ENCODE measurements at regions not wholly inside any gene's neighbourhood (a gene's known extent, or its start where the extent isn't known, plus 50 kb on each side); places are given as distances from the start of the nearest gene placed in this dataset.

DNA sequence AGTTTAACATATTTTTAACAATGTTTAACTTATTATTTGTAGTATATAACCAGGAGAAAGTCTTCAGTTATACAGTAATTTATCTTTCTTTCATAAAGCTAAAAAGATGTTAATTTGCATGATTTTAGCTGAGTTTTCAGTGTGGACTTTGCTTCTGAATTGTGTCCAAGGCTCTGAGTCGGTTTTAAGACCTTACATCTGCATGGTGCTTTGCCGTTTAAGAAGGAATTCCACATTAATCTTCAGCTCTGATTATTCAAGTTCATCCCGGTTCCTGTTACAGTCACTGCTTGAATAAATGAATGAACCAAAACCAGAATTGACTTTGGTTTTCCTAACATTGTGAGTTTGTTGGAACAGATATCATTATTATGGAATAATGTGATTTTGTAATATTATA is 419.7 kb upstream of the RGPD4 start:
- 42% methylated on average over 3 of the region's 3 CpGs for WGBS (ENCODE audit: low lambda C conversion rate)
- ChIA-PET CTCF (no interaction called here), POLR2A (no interaction called here)
- no peak for TF ChIP-seq NFIC (IDR thresholded peaks at IDR 0.05; ENCODE audit: borderline replicate concordance)
- no peak for TF ChIP-seq EZH2phosphoT487 (IDR thresholded peaks at IDR 0.05; ENCODE audit: borderline replicate concordance, low read depth)
- TF ChIP-seq GABPA (IDR thresholded peaks at IDR 0.05; ENCODE audit: low read depth): no peak
- no peak for TF ChIP-seq FOXM1 (IDR thresholded peaks at IDR 0.05; ENCODE audit: low read depth)
- TF ChIP-seq POLR2AphosphoS5 (IDR thresholded peaks at IDR 0.05; ENCODE audit: low read depth, low read length): no peak
- no peak for TF ChIP-seq EP300 (IDR thresholded peaks at IDR 0.05; ENCODE audit: borderline replicate concordance in 1 of 2, low read depth in 1 of 2, low read length in 1 of 2)
- no peak for TF ChIP-seq RCOR1 (IDR thresholded peaks at IDR 0.05; ENCODE audit: low read length)
- TF ChIP-seq, protein P1, sequence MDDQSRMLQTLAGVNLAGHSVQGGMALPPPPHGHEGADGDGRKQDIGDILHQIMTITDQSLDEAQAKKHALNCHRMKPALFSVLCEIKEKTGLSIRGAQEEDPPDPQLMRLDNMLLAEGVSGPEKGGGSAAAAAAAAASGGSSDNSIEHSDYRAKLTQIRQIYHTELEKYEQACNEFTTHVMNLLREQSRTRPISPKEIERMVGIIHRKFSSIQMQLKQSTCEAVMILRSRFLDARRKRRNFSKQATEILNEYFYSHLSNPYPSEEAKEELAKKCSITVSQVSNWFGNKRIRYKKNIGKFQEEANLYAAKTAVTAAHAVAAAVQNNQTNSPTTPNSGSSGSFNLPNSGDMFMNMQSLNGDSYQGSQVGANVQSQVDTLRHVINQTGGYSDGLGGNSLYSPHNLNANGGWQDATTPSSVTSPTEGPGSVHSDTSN (IDR thresholded peaks at IDR 0.05): no peak
- TF ChIP-seq RAD21 (IDR thresholded peaks at IDR 0.05; ENCODE audit: low read length): no peak
- TF ChIP-seq, protein P2, sequence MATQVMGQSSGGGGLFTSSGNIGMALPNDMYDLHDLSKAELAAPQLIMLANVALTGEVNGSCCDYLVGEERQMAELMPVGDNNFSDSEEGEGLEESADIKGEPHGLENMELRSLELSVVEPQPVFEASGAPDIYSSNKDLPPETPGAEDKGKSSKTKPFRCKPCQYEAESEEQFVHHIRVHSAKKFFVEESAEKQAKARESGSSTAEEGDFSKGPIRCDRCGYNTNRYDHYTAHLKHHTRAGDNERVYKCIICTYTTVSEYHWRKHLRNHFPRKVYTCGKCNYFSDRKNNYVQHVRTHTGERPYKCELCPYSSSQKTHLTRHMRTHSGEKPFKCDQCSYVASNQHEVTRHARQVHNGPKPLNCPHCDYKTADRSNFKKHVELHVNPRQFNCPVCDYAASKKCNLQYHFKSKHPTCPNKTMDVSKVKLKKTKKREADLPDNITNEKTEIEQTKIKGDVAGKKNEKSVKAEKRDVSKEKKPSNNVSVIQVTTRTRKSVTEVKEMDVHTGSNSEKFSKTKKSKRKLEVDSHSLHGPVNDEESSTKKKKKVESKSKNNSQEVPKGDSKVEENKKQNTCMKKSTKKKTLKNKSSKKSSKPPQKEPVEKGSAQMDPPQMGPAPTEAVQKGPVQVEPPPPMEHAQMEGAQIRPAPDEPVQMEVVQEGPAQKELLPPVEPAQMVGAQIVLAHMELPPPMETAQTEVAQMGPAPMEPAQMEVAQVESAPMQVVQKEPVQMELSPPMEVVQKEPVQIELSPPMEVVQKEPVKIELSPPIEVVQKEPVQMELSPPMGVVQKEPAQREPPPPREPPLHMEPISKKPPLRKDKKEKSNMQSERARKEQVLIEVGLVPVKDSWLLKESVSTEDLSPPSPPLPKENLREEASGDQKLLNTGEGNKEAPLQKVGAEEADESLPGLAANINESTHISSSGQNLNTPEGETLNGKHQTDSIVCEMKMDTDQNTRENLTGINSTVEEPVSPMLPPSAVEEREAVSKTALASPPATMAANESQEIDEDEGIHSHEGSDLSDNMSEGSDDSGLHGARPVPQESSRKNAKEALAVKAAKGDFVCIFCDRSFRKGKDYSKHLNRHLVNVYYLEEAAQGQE (IDR thresholded peaks at IDR 0.05; ENCODE audit: low read depth, low read length): no peak
- no peak for TF ChIP-seq CHD2 (IDR thresholded peaks at IDR 0.05; ENCODE audit: low read length, partially characterized antibody)
- no peak for TF ChIP-seq MEF2A (IDR thresholded peaks at IDR 0.05; ENCODE audit: borderline replicate concordance, low read depth)
- no peak for DNase-seq
- peaks cover 0 to 3% of the 10 kb centered on the region in 2 experiments; a peak in 2 of 4 replicates for H3K4me1 ChIP-seq (ENCODE audit: control insufficient read depth in 1 of 2, insufficient read depth in 2 of 2, low read depth in 1 of 2, low read length in 1 of 2)
- H3K79me2 ChIP-seq (ENCODE audit: insufficient read depth): no peaks in the 10 kb centered on the region
- no peak overlapping the region for H3K27ac ChIP-seq (ENCODE audit: low read depth in 2 of 2, low read length in 1 of 2)
- no peaks in the 10 kb centered on the region for H3F3A ChIP-seq (replicated peaks; ENCODE audit: insufficient read depth)
- no peaks in the 10 kb centered on the region for H4K20me1 ChIP-seq (ENCODE audit: insufficient read depth)
- H3K9me2 ChIP-seq: no peaks in the 10 kb centered on the region
- H3K36me3 ChIP-seq (replicated peaks in 1 of 2; ENCODE audit: control insufficient read depth in 1 of 2, insufficient read depth in 2 of 2, low read length in 1 of 2): no peaks in the 10 kb centered on the region
- H3K9ac ChIP-seq: no peak overlapping the region
- no peaks in the 10 kb centered on the region for H3K27me3 ChIP-seq (ENCODE audit: insufficient read depth)
- H3K4me3 ChIP-seq (ENCODE audit: low read depth in 2 of 2, low read length in 1 of 2): no peak overlapping the region
- no peak overlapping the region for H2AFZ ChIP-seq (ENCODE audit: low read depth)
- H3K9me3 ChIP-seq: no peaks in the 10 kb centered on the region
- H3K4me2 ChIP-seq: no peak overlapping the region

DNA sequence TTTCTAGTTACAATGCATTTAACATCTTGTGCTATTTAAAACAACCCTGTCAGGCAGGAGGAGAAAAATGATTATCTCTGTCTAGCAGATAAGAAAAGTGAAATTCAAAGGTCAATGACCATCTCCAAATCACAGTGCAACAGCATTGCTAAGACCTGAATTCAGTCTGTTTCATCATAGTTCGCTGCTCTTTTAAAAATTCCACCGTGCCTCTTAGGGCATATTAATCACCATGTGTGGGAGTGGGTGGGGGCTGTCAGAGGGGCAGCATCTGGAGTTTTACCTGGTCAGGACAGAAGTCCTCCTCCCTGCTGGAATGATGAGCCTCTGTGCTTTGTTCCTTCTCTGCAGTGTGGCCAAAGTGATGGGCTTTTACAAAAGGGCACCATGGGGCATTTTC is 418.7 kb upstream of the RGPD4 start:
- Histone ChIP-seq H3F3A (replicated peaks; ENCODE audit: insufficient read depth) (no peaks in the 10 kb centered on the region), H3K9me2 (no peaks in the 10 kb centered on the region), H4K20me1 (ENCODE audit: insufficient read depth) (no peaks in the 10 kb centered on the region), H3K79me2 (ENCODE audit: insufficient read depth) (no peaks in the 10 kb centered on the region), H3K4me2 (no peak overlapping the region), H3K4me1 (ENCODE audit: control insufficient read depth in 1 of 2, insufficient read depth in 2 of 2, low read depth in 1 of 2, low read length in 1 of 2) (peaks cover 0 to 3% of the 10 kb centered on the region in 2 experiments; a peak in 2 of 4 replicates), H3K27me3 (ENCODE audit: insufficient read depth) (no peaks in the 10 kb centered on the region), H3K9me3 (no peaks in the 10 kb centered on the region), H3K36me3 (replicated peaks in 1 of 2; ENCODE audit: control insufficient read depth in 1 of 2, insufficient read depth in 2 of 2, low read length in 1 of 2) (no peaks in the 10 kb centered on the region), H3K9ac (no peak overlapping the region), H3K27ac (ENCODE audit: low read depth in 2 of 2, low read length in 1 of 2) (no peak overlapping the region), H2AFZ (ENCODE audit: low read depth) (no peak overlapping the region), H3K4me3 (ENCODE audit: low read depth in 2 of 2, low read length in 1 of 2) (no peak overlapping the region)
- WGBS (ENCODE audit: low lambda C conversion rate): 31% methylated on average over 2 of the region's 2 CpGs
- no peak for DNase-seq
- POLR2A ChIA-PET: no interaction called here
- CTCF ChIA-PET: no interaction called here
- no peak for TF ChIP-seq SMC3 (IDR thresholded peaks at IDR 0.05; ENCODE audit: low read depth, low read length)
- no peak for TF ChIP-seq NFIC (IDR thresholded peaks at IDR 0.05; ENCODE audit: borderline replicate concordance)
- TF ChIP-seq TAF1 (IDR thresholded peaks at IDR 0.05; ENCODE audit: borderline replicate concordance, low read depth, low read length): no peak
- TF ChIP-seq, protein P3, sequence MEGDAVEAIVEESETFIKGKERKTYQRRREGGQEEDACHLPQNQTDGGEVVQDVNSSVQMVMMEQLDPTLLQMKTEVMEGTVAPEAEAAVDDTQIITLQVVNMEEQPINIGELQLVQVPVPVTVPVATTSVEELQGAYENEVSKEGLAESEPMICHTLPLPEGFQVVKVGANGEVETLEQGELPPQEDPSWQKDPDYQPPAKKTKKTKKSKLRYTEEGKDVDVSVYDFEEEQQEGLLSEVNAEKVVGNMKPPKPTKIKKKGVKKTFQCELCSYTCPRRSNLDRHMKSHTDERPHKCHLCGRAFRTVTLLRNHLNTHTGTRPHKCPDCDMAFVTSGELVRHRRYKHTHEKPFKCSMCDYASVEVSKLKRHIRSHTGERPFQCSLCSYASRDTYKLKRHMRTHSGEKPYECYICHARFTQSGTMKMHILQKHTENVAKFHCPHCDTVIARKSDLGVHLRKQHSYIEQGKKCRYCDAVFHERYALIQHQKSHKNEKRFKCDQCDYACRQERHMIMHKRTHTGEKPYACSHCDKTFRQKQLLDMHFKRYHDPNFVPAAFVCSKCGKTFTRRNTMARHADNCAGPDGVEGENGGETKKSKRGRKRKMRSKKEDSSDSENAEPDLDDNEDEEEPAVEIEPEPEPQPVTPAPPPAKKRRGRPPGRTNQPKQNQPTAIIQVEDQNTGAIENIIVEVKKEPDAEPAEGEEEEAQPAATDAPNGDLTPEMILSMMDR (IDR thresholded peaks at IDR 0.05): no peak
- TF ChIP-seq MAX (IDR thresholded peaks at IDR 0.05; ENCODE audit: low read depth): no peak
- no peak for TF ChIP-seq POLR2AphosphoS5 (IDR thresholded peaks at IDR 0.05; ENCODE audit: low read depth, low read length)
- TF ChIP-seq RXRA (IDR thresholded peaks at IDR 0.05; ENCODE audit: borderline replicate concordance, low read depth): no peak
- TF ChIP-seq USF2 (IDR thresholded peaks at IDR 0.05; ENCODE audit: borderline replicate concordance, low read depth, low read length): no peak
- TF ChIP-seq, protein P4, sequence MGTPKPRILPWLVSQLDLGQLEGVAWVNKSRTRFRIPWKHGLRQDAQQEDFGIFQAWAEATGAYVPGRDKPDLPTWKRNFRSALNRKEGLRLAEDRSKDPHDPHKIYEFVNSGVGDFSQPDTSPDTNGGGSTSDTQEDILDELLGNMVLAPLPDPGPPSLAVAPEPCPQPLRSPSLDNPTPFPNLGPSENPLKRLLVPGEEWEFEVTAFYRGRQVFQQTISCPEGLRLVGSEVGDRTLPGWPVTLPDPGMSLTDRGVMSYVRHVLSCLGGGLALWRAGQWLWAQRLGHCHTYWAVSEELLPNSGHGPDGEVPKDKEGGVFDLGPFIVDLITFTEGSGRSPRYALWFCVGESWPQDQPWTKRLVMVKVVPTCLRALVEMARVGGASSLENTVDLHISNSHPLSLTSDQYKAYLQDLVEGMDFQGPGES (IDR thresholded peaks at IDR 0.05; ENCODE audit: low read depth, low read length): no peak
- TF ChIP-seq FOXJ3 (CRISPR knock-in tag; IDR thresholded peaks at IDR 0.05): no peak
- no peak for TF ChIP-seq FOXM1 (IDR thresholded peaks at IDR 0.05; ENCODE audit: low read depth)
- no peak for TF ChIP-seq GABPA (IDR thresholded peaks at IDR 0.05; ENCODE audit: low read depth)

Measured in SK-N-SH (cell line).